Posterior vena cava (tissue), 2 donors: ENCODE measurements at regions not wholly inside any gene's neighbourhood (a gene's known extent, or its start where the extent isn't known, plus 50 kb on each side); places are given as distances from the start of the nearest gene placed in this dataset.

ENCODE experiments used
- DNase-seq: peaks from one replicate; pipeline ENCODE4 v3.0.0-alpha.2; 2020; ENCODE audit warnings: low spot score
- intact Hi-C, 2 donors: fragments of 100-400 bp; cut with DNase I; formaldehyde crosslinking; loops; one replicate each; pipeline versions ENCODE4 v1.14.1 to v1.14.2; 2022 to 2023
- donor health status: DM: yes; HTN: yes; CAD: no.
- donor health status: DM: yes; HTN: yes; CAD: no.

DNA sequence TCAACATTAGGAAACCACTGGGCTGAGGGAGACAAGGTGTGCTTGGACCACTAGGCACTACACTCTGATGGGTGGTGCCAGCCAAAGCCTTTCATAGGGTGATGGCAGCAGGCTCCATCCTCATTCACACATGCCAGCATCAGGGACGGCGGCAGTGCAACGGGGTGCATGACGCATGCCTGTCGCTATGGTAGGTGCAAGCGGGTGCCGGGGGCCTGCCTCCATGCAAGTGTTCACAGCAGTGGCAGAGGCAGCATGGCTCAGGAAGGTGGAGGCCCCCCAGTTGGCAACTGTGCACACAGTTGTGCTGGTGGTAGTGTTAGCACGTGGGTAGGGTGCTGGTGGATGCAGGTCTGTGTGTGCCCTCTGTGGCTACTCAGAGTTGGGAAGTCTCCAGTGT is 184.1 kb downstream of the RELL1 start:
- DNase-seq: no peak
- intact Hi-C loops: no loop called here
